GM21381 (cell line): ENCODE measurements at regions not wholly inside any gene's neighbourhood (a gene's known extent, or its start where the extent isn't known, plus 50 kb on each side); places are given as distances from the start of the nearest gene placed in this dataset.
"Not testable (repeated sequence)": the region's sequence is repeated elsewhere in the genome, so short reads cannot be mapped to it uniquely, and the experiment has no call there.

Experiments used
- ATAC-seq: cut with Tn5 transposase; IDR thresholded peaks from one replicate; pipeline ENCODE4 v1.9.1; 2021; ENCODE audit warnings: mild to moderate bottlenecking, moderate library complexity; ENCODE audit not compliant: unreplicated experiment

DNA sequence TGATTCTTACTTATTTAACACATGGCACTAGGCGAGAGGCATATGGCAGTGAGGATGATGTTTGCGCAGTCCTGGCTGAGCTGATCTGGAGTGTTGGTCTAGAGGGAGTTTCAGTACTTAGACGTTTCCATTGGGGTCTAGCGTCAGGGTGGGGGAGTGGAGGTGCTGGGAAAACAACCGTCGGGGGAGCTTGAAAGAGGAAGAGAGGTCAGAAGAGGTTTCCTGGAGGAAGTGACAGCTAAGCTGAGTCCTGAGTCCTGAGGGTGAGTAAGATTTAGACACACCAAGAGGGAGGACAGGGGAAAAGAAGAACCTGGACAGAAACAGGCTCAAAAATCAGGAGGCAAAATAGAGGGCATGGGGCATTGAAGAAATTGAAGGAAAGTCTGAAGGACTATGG is 81.4 kb downstream of the ALOX5AP start:
- ATAC-seq = no peak

DNA sequence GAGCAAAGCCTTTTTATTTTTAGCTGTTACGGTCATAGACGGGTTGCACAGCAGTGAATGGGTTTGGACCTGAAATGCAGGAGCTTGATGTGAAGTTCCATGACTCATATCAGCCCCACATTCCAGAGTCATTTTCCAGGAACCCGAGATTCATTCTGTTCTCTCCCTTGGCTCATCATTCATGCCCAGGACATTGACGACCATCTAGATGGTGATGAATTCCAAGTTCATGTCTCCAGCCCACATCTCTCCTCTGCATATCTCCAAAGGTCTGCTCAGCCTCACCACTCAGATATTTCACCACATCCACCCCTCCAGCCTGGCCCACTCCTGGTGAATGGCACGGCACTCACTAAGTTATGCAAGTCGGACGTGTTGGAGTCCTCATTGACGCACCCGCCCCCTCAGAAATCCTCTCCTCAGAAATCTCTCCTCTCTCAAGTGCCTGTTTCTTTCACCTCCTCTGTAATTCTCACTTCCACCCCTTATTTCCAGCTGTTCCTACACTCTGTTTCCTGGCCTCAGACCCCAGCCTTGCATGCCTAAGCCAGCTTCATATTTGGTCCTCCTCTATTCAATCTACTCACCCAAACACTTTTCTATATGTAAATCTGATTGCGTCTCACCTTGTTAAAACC is 83.1 kb downstream of the ALOX5AP start:
- ATAC-seq = no peak

DNA sequence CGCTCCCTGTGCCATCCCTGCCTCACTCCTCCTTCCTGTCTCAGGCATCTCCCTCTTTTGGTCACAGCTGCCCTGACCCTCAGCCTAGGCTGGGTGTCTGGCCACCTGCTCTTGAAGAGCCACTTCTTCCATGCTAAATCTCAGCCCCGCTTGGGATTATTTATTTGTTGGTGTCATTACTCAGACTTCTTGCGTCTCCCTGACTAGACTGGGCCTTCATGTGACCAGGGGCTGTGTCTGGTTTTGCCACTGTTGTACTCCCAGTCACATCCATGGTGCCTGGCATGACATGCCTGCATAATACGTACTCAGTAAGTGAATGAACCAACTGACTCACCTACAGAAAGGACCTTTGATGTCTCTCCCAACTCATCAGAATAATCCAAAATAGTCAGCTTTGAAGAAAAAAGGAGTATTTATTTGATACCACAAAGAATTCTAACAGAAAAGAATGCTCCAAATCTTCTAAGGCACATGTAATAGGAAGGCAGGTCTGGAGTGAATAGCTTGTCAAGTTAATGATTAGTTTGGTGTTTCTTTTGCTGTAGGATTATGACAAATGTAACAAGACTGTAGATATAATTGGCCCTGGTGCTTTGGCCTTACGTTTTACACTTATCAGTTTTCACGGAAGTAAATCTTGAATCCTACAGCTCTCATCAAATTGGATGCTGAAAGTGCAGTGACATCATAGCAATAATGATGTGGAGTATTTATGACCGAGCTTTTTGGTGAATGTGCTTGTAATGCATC is 84.0 kb downstream of the ALOX5AP start:
- no peak for ATAC-seq

- ATAC-seq = no peak
Measured at GRCh38 chr13:30821421-30821820, 84.7 kb upstream of the MEDAG start.

GRCh38 chr13:30824651-30825050 is 81.4 kb upstream of the MEDAG start:
- ATAC-seq = no peak

GRCh38 chr13:30826911-30827577 is 79.0 kb upstream of the MEDAG start:
- ATAC-seq = no peak

GRCh38 chr13:30827578-30827925 is 78.5 kb upstream of the MEDAG start:
- ATAC-seq = no peak

GRCh38 chr13:30829145-30829832 is 76.8 kb upstream of the MEDAG start:
- no peak for ATAC-seq

DNA sequence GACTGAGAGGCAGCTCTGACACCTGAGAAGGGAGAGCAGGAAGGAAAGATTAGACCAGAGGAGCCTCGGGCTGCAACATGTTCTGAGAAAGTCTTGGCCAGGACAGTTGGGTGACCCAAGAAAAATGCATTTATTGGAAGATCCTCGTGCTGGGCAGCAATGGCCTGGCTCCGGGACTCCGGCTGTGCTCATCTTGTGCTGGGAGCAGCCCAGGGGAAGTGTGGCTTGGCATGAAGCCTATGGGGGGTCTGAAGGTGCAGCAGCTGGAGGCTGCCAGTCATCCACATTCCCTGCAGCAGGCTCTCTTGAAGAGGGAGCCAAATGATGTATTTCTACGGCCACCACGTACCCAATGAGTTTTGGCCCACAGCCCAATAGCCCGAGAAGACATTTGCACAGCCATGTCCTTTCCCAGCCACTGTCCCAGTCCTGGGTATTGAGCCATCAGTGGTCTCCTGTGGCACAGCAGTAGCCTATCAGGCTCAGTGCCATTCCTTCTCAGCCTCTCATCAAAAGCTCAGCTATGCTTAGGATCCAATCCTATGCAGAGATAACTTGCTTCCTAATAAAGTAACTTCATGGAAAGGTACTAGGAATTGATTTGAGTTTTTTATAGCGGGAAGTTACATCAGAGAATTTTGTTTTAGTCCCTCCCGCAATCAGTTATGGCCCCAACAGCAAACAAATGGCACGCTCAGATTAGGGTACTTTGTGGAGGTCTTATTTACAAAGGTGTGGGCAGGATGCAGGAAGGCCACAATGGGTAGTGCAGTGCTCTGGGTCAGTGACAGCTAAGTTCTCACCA is 76.0 kb upstream of the MEDAG start:
- no peak for ATAC-seq

- ATAC-seq = no peak
Measured at GRCh38 chr13:30830638-30830965, 75.5 kb upstream of the MEDAG start.

GRCh38 chr13:30831515-30831914 is 74.6 kb upstream of the MEDAG start:
- no peak for ATAC-seq

GRCh38 chr13:30832377-30832776 is 73.7 kb upstream of the MEDAG start:
- no peak for ATAC-seq

GRCh38 chr13:30832845-30833332 is 73.2 kb upstream of the MEDAG start:
- no peak for ATAC-seq

- no peak for ATAC-seq
Measured at GRCh38 chr13:30835442-30835841, 70.6 kb upstream of the MEDAG start.

GRCh38 chr13:30837227-30838159 is 68.6 kb upstream of the MEDAG start:
- no peak for ATAC-seq

GRCh38 chr13:30839636-30840035 is 66.4 kb upstream of the MEDAG start:
- ATAC-seq = not testable (repeated sequence)

DNA sequence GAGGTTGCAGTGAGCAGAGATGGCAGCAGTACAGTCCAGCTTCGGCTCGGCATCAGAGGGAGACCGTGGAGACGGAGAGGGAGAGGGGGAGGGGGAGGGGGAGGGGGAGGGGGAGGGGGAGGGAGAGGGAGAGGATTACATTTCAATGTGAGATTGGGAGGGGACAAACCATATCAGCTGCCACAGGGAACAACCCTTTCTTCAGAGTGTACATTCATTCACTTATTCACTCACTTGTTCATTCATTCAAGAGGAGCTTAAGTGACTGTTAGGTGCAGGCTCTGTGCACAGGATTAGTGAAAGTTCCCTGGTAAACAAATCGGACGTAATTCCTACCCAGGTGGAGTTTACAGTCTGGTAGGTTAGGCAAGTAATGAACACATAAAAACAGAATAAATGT is 65.6 kb upstream of the MEDAG start:
- ATAC-seq = no peak

GRCh38 chr13:30841154-30841553 is 64.9 kb upstream of the MEDAG start:
- no peak for ATAC-seq

DNA sequence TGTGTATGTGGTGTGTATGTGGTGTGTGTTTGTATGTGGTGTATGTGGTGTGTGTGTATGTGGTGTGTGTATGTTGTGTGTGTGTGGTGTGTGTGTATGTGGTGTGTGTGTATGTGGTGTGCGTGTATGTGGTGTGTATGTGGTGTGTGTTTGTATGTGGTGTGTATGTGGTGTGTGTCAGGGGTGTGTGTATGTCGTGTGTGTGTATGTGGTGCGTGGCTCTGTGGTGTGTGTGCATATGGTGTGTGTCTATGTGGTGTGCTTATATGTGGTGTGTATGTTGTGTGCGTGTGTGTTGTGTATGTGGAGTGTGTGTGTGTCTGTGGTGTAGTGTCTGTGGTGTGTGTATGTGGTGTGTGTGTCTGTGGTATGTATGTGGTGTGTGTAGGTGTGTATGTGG is 62.5 kb upstream of the MEDAG start:
- no peak for ATAC-seq
